ACC112 (cell line): ENCODE measurements at regions not wholly inside any gene's neighbourhood (a gene's known extent, or its start where the extent isn't known, plus 50 kb on each side); places are given as distances from the start of the nearest gene placed in this dataset.
"Not testable (repeated sequence)": the region's sequence is repeated elsewhere in the genome, so short reads cannot be mapped to it uniquely, and the experiment has no call there.

ENCODE experiments used
- H2AFZ ChIP-seq: fragments of 200-600 bp; sonication (generic); one replicate; pipeline ENCODE4 v1.6.0; 2017; ENCODE audit warnings: antibody characterized with exemption, low read length; ENCODE audit not compliant: unreplicated experiment
- H3K27ac ChIP-seq: fragments of 200-600 bp; sonication (generic); 2 replicates; pipeline ENCODE4 v1.5.1; 2014; ENCODE audit warnings: low read depth, mild to moderate bottlenecking, antibody characterized with exemption, low read length, moderate library complexity
- H3K27me3 ChIP-seq: fragments of 200-600 bp; sonication (generic); 2 replicates; pipeline ENCODE4 v1.6.1; 2014; ENCODE audit warnings: mild to moderate bottlenecking, antibody characterized with exemption, low read length, moderate library complexity, mixed read lengths; ENCODE audit not compliant: insufficient read depth
- H3K36me3 ChIP-seq: fragments of 200-600 bp; sonication (generic); 2 replicates; pipeline ENCODE4 v1.6.1; 2016; ENCODE audit warnings: mild to moderate bottlenecking, antibody characterized with exemption, low read length, moderate library complexity, mixed read lengths; ENCODE audit not compliant: insufficient read depth
- H3K4me1 ChIP-seq: fragments of 200-600 bp; sonication (generic); one replicate; pipeline ENCODE4 v1.6.1; 2016; ENCODE audit warnings: low read length, mixed read lengths; ENCODE audit not compliant: insufficient read depth, unreplicated experiment, control insufficient read depth
- H3K4me3 ChIP-seq: fragments of 200-600 bp; sonication (generic); 2 replicates; pipeline ENCODE4 v1.5.1; 2014; ENCODE audit warnings: mild to moderate bottlenecking, low read depth, low read length
- H3K79me2 ChIP-seq: fragments of 200-600 bp; sonication (generic); one replicate; pipeline ENCODE4 v1.6.0; 2016; ENCODE audit warnings: low read length; ENCODE audit not compliant: control insufficient read depth, unreplicated experiment, insufficient read depth

GRCh38 chr2:205865905-205866441 is 183.7 kb downstream of the NRP2 start:
- H3K27ac ChIP-seq, result no peak overlapping the region
- H3K36me3 ChIP-seq, result no peaks in the 10 kb centered on the region
- H3K27me3 ChIP-seq, result peaks cover 23% of the 10 kb centered on the region; the same call in 1 of the 2 replicates
- no peak overlapping the region for H3K4me3 ChIP-seq
- H3K4me1 ChIP-seq, result no peaks in the 10 kb centered on the region
- no peaks in the 10 kb centered on the region for H3K79me2 ChIP-seq
- no peak overlapping the region for H2AFZ ChIP-seq

GRCh38 chr2:205865056-205865455 is 182.8 kb downstream of the NRP2 start:
- Histone ChIP-seq H3K4me3 (no peak overlapping the region), H3K79me2 (no peaks in the 10 kb centered on the region), H3K4me1 (no peaks in the 10 kb centered on the region)

GRCh38 chr2:205864491-205864890 is 182.2 kb downstream of the NRP2 start:
- peaks cover 35% of the 10 kb centered on the region; the same call in 1 of the 2 replicates for H3K27me3 ChIP-seq
- no peak overlapping the region for H3K4me3 ChIP-seq
- no peak overlapping the region for H3K27ac ChIP-seq
- no peaks in the 10 kb centered on the region for H3K79me2 ChIP-seq
- no peaks in the 10 kb centered on the region for H3K36me3 ChIP-seq
- no peak overlapping the region for H2AFZ ChIP-seq
- H3K4me1 ChIP-seq, result no peaks in the 10 kb centered on the region

More at GRCh38 chr2:205865056-205865455, 182.8 kb downstream of the NRP2 start:
- Histone ChIP-seq H3K27me3 (peaks cover 30% of the 10 kb centered on the region; the same call in 1 of the 2 replicates), H3K36me3 (no peaks in the 10 kb centered on the region), H2AFZ (no peak overlapping the region), H3K27ac (no peak overlapping the region)

- not testable (repeated sequence) for H3K4me3 ChIP-seq, H3K27ac ChIP-seq, H3K79me2 ChIP-seq, H2AFZ ChIP-seq, H3K36me3 ChIP-seq, H3K4me1 ChIP-seq
- peaks cover 53% of the 10 kb centered on the region for H3K27me3 ChIP-seq
Observed at GRCh38 chr2:205862761-205863160, 180.5 kb downstream of the NRP2 start.

- Histone ChIP-seq H3K27me3 (peaks cover 65% of the 10 kb centered on the region), H2AFZ (no peak overlapping the region), H3K27ac (no peak overlapping the region), H3K36me3 (no peaks in the 10 kb centered on the region), H3K4me1 (no peaks in the 10 kb centered on the region), H3K4me3 (no peak overlapping the region), H3K79me2 (no peaks in the 10 kb centered on the region)
Observed at GRCh38 chr2:205860885-205861284, 178.6 kb downstream of the NRP2 start.

GRCh38 chr2:205860181-205860580 is 177.9 kb downstream of the NRP2 start:
- Histone ChIP-seq H3K4me3 (no peak overlapping the region), H3K36me3 (no peaks in the 10 kb centered on the region), H3K27me3 (peaks cover 69% of the 10 kb centered on the region), H3K79me2 (no peaks in the 10 kb centered on the region), H3K27ac (no peak overlapping the region), H3K4me1 (no peaks in the 10 kb centered on the region), H2AFZ (no peak overlapping the region)

- Histone ChIP-seq H3K4me1 (no peaks in the 10 kb centered on the region), H3K36me3 (no peaks in the 10 kb centered on the region), H3K27me3 (peaks cover 62% of the 10 kb centered on the region), H3K79me2 (no peaks in the 10 kb centered on the region), H3K4me3 (no peak overlapping the region), H3K27ac (no peak overlapping the region), H2AFZ (no peak overlapping the region)
Observed at GRCh38 chr2:205858881-205859441, 176.7 kb downstream of the NRP2 start.

GRCh38 chr2:205858275-205858674 is 176.0 kb downstream of the NRP2 start:
- H3K36me3 ChIP-seq, result no peaks in the 10 kb centered on the region
- H3K79me2 ChIP-seq, result no peaks in the 10 kb centered on the region
- H3K4me1 ChIP-seq, result no peaks in the 10 kb centered on the region
- peaks cover 68% of the 10 kb centered on the region for H3K27me3 ChIP-seq
- H2AFZ ChIP-seq, result no peak overlapping the region
- no peak overlapping the region for H3K4me3 ChIP-seq
- no peak overlapping the region for H3K27ac ChIP-seq

GRCh38 chr2:205857520-205858237 is 175.4 kb downstream of the NRP2 start:
- Histone ChIP-seq H3K36me3 (no peaks in the 10 kb centered on the region), H3K4me3 (no peak overlapping the region), H3K27ac (no peak overlapping the region), H3K27me3 (peaks cover 72% of the 10 kb centered on the region), H3K4me1 (no peaks in the 10 kb centered on the region), H2AFZ (no peak overlapping the region), H3K79me2 (no peaks in the 10 kb centered on the region)

GRCh38 chr2:205852457-205852856 is 170.2 kb downstream of the NRP2 start:
- Histone ChIP-seq H3K4me1 (no peaks in the 10 kb centered on the region), H3K27me3 (peaks cover 69% of the 10 kb centered on the region), H3K36me3 (no peaks in the 10 kb centered on the region), H2AFZ (no peak overlapping the region), H3K4me3 (no peak overlapping the region), H3K27ac (no peak overlapping the region), H3K79me2 (no peaks in the 10 kb centered on the region)

GRCh38 chr2:205850611-205851010 is 168.3 kb downstream of the NRP2 start:
- no peaks in the 10 kb centered on the region for H3K4me1 ChIP-seq
- H3K27me3 ChIP-seq, result peaks cover 61% of the 10 kb centered on the region
- no peak overlapping the region for H3K4me3 ChIP-seq
- no peaks in the 10 kb centered on the region for H3K36me3 ChIP-seq
- no peaks in the 10 kb centered on the region for H3K79me2 ChIP-seq
- no peak overlapping the region for H3K27ac ChIP-seq
- H2AFZ ChIP-seq, result no peak overlapping the region
